ENCODE measurements at regions not wholly inside any gene's neighbourhood (a gene's known extent, or its start where the extent isn't known, plus 50 kb on each side); places are given as distances from the start of the nearest gene placed in this dataset.
"Not testable (repeated sequence)": the region's sequence is repeated elsewhere in the genome, so short reads cannot be mapped to it uniquely, and the experiment has no call there.

DNA sequence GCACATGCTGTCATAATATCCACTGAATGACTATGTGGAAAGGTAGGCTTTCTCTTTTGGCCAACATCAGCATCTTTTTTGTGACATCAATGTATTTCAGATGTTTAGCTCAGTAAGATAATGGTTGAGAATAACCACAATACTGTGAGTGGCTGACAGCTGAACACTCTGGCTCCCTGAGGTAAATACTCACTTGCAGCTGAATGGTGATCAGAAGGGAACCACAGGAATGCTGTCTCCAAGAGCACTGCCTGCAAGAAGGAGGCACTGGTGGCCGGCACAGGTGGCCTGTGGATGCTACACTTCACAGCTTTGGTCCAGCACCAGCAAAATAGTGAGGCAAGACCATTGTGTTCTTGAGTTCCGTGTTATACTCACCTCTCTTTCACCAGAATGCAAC, 118.7 kb upstream of the PPM1J start:
- Histone ChIP-seq H3K4me1 (ENCODE audit: insufficient read depth, low read length) (no peaks in the 10 kb centered on the region), H3K27me3 (ENCODE audit: control insufficient read depth in 1 of 2, insufficient read depth in 2 of 2, low read length in 2 of 2) (no peaks in the 10 kb centered on the region), H3K36me3 (ENCODE audit: insufficient read depth, low read length) (no peaks in the 10 kb centered on the region), H3K9me3 (ENCODE audit: low read length) (no peaks in the 10 kb centered on the region), H3K9ac (ENCODE audit: low read length) (no peak overlapping the region), H3K27ac (ENCODE audit: low read depth, low read length) (no peak overlapping the region), H3K4me3 (ENCODE audit: low read depth in 1 of 2, low read length in 2 of 2) (no peak overlapping the region)

DNA sequence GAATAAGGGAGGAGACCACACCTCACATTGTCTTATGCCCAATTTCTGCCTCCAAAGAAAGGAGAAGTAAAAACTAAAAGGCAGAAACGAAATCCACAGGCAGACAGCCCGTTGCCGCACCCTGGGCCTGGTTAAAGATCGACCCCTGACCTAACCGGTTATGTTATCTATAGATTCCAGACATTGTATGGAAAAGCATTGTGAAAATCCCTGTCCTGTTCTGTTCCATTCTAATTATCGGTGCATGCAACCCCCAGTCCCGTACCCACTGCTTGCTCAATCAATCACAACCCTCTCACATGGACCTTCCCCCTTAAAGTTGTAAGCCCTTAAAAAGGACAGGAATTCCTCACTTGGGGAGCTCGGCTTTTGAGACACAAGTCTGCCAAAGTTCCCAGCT, 117.1 kb upstream of the PPM1J start:
- not testable (repeated sequence) for H3K27me3 ChIP-seq (ENCODE audit: control insufficient read depth in 1 of 2, insufficient read depth in 2 of 2, low read length in 2 of 2); H3K36me3 ChIP-seq (ENCODE audit: insufficient read depth, low read length); H3K4me1 ChIP-seq (ENCODE audit: insufficient read depth, low read length); H3K4me3 ChIP-seq (ENCODE audit: low read depth in 1 of 2, low read length in 2 of 2); H3K9ac ChIP-seq (ENCODE audit: low read length); H3K9me3 ChIP-seq (ENCODE audit: low read length); H3K27ac ChIP-seq (ENCODE audit: low read depth, low read length)

DNA sequence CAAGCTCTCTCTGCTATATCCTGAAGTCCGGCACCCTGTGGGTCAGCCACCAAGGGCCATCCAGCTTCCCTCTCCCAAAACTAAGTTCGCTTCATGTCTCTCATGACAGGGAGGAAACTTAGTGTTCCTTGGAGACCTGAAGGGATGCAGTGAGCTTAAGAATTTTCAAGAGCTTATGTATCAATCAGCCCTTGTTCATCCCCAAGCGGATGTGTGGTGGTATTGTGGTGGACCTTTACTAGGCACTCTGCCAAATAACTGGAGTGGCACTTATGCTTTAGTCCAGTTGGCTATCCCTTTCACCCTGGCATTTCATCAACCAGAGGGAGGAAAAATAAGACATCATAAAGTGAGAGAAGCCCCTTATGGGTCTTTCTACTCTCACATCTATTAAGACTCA, 114.6 kb upstream of the PPM1J start:
- not testable (repeated sequence) for H3K9ac ChIP-seq (ENCODE audit: low read length); H3K27me3 ChIP-seq (ENCODE audit: control insufficient read depth in 1 of 2, insufficient read depth in 2 of 2, low read length in 2 of 2); H3K4me1 ChIP-seq (ENCODE audit: insufficient read depth, low read length); H3K27ac ChIP-seq (ENCODE audit: low read depth, low read length); H3K36me3 ChIP-seq (ENCODE audit: insufficient read depth, low read length); H3K4me3 ChIP-seq (ENCODE audit: low read depth in 1 of 2, low read length in 2 of 2); H3K9me3 ChIP-seq (ENCODE audit: low read length)

DNA sequence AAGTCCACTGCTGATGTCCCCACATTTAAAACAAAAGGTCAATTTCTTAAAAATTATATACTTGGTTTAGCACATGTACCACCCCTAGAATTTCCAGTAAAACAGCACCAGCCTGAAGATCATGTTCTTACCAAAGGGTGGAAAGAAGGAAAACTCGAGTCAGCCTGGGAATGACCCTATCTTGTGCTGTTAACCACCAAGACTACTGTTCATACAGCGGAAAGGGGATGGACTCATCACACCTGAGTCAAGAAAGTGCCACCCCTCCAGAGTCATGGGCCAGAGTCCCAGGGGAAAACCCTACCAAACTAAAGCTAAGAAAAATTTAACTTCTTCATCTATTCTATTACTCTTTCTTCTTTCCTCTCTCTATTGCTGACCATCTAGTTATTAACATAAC, 113.6 kb upstream of the PPM1J start:
- Histone ChIP-seq H3K27me3 (ENCODE audit: control insufficient read depth in 1 of 2, insufficient read depth in 2 of 2, low read length in 2 of 2) (no peaks in the 10 kb centered on the region), H3K4me1 (ENCODE audit: insufficient read depth, low read length) (no peaks in the 10 kb centered on the region), H3K9me3 (ENCODE audit: low read length) (no peaks in the 10 kb centered on the region), H3K36me3 (ENCODE audit: insufficient read depth, low read length) (no peaks in the 10 kb centered on the region), H3K4me3 (ENCODE audit: low read depth in 1 of 2, low read length in 2 of 2) (no peak overlapping the region), H3K9ac (ENCODE audit: low read length) (no peak overlapping the region), H3K27ac (ENCODE audit: low read depth, low read length) (no peak overlapping the region)

DNA sequence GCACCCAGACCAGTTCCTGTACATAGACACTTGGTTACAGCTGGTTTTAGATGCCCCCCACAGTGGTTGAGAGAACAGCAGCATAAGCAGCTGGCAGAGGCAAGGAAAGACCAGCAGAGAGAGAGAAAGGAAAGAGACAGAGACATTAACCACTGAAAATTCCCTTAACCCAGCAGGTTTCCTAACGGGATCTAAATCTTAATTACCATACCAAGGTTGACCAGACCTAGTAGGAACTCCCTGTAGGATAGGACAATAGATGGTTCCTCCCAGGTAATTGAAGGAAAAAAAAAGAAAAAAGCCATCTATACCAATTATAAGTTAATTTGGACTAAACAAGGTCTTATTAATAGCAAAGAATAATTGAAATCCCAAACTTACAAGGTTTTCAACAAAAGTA, 112.3 kb upstream of the PPM1J start:
- not testable (repeated sequence) for H3K9ac ChIP-seq (ENCODE audit: low read length); H3K36me3 ChIP-seq (ENCODE audit: insufficient read depth, low read length); H3K27me3 ChIP-seq (ENCODE audit: control insufficient read depth in 1 of 2, insufficient read depth in 2 of 2, low read length in 2 of 2); H3K9me3 ChIP-seq (ENCODE audit: low read length); H3K27ac ChIP-seq (ENCODE audit: low read depth, low read length); H3K4me3 ChIP-seq (ENCODE audit: low read depth in 1 of 2, low read length in 2 of 2); H3K4me1 ChIP-seq (ENCODE audit: insufficient read depth, low read length)

DNA sequence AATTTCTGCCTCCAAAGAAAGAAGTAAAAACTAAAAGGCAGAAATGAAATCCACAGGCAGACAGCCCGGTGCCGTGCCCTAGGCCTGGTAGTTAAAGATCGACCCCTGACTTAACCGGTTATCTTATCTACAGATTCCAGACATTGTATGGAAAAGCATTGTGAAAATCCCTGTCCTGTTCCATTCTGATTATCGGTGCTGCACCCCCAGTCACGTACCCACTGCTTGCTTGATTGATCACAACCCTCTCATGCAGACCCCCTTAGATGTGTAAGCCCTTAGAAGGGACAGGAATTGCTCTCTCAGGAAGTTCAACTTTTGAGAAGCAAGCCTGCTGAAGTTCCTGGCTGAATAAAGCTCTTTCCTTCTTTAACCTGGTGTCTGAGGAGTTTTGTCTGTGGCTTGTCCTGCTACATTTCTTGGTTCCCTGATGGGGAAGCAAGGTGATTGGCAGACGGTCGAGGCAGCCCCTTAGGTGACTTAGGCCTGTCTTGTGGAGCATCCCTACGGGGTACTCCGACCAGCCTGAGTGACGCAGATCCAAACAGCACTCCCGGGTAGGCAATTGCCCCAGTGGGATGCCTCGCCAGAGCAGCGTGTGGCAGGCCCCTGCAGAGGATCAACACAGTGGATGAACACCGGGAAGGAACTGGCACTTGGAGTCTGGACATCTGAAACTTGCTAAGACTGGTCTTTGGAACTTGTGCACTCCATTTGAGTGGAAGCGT, 111.2 kb upstream of the PPM1J start:
- Histone ChIP-seq H3K9me3 (ENCODE audit: low read length) (no peaks in the 10 kb centered on the region), H3K4me3 (ENCODE audit: low read depth in 1 of 2, low read length in 2 of 2) (no peak overlapping the region), H3K27ac (ENCODE audit: low read depth, low read length) (no peak overlapping the region), H3K9ac (ENCODE audit: low read length) (no peak overlapping the region), H3K4me1 (ENCODE audit: insufficient read depth, low read length) (no peaks in the 10 kb centered on the region), H3K36me3 (ENCODE audit: insufficient read depth, low read length) (no peaks in the 10 kb centered on the region), H3K27me3 (ENCODE audit: control insufficient read depth in 1 of 2, insufficient read depth in 2 of 2, low read length in 2 of 2) (no peaks in the 10 kb centered on the region)

DNA sequence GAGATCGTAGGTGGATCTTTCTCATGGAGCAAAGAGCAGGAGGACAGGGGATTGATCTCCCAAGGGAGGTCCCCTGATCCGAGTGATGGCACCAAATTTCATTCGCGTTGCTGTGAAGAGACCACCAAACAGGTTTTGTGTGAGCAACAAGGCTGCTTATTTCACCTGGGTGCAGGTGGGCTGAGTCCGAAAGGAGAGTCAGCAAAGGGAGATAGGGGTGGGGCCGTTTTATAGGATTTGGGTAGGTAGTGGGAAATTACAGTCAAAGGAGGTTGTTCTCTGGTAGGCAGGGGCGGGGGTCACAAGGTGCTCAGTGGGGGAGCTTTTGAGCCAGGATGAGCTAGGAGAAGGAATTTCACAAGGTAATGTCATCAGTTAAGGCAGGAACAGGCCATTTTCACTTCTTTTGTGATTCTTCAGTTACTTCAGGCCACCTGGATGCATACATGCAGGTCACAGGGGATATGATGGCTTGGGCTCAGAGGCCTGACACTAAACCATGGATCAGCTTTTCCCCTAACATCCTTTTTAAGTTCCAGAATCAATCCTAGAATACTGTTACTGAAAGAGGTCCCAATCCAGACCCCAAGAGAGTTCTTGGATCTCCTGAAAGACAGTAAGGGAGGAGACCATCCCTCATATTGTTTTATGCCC, 110.6 kb upstream of the PPM1J start:
- H3K9ac ChIP-seq (ENCODE audit: low read length); H3K27ac ChIP-seq (ENCODE audit: low read depth, low read length); H3K4me3 ChIP-seq (ENCODE audit: low read depth in 1 of 2, low read length in 2 of 2); H3K4me1 ChIP-seq (ENCODE audit: insufficient read depth, low read length); H3K36me3 ChIP-seq (ENCODE audit: insufficient read depth, low read length); H3K9me3 ChIP-seq (ENCODE audit: low read length); H3K27me3 ChIP-seq (ENCODE audit: control insufficient read depth in 1 of 2, insufficient read depth in 2 of 2, low read length in 2 of 2): not testable (repeated sequence)

DNA sequence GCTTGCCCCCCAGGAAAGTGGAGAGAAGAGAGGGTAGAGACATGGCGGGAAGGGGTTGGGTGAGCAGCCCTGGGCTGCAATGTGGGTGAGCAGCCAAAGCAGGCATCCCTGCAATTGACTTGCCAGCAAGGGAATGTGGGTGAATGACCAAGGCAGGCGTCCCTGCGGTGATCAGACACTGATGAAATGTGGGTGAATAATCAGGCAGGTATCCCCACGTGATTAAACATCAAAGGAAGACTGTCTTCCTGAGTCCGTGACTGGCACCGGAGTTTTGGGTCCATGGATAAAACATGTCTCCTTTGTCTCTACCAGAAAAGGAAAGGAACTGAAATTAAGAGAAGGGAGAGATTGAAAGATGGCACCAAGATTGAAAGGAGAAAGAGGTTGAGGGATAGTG, 109.9 kb upstream of the PPM1J start:
- not testable (repeated sequence) for H3K9me3 ChIP-seq (ENCODE audit: low read length); H3K27me3 ChIP-seq (ENCODE audit: control insufficient read depth in 1 of 2, insufficient read depth in 2 of 2, low read length in 2 of 2); H3K9ac ChIP-seq (ENCODE audit: low read length); H3K27ac ChIP-seq (ENCODE audit: low read depth, low read length); H3K4me1 ChIP-seq (ENCODE audit: insufficient read depth, low read length); H3K4me3 ChIP-seq (ENCODE audit: low read depth in 1 of 2, low read length in 2 of 2); H3K36me3 ChIP-seq (ENCODE audit: insufficient read depth, low read length)

DNA sequence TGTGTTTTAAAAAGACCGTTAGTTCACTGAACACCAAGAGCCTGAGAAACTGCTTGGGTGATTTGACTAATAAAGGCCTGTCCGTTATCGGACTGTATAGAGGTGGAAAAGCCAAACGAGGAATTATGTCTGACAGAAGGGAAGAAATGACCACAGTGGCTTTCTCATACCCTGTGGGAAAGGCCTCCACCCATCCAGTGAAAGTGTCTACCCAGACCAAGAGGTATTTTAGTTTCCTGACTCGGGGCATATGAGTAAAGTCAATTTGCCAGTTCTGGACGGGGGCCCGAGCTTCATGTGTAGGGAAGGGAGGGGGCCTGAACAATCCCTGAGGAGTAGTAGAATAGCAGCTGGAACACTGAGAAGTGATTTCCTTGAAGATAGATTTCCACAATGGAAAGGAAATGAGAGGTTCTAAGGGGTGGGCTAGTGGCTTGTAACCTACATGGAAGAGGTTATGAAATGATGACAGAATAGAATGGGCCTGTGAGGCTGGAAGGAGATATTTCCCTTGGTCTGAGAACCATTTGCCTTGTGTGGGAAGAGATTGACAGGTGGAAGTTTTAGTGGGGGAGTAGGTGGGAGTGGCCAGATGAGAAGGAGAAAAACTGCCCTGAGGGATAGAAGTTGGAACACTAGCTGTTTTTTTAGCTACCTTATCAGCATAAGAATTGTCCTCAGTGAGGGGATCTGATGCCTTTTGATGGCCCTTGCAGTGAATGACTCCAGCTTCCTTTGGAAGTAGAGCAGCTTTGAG, 106.4 kb upstream of the PPM1J start:
- H3K27me3 ChIP-seq (ENCODE audit: control insufficient read depth in 1 of 2, insufficient read depth in 2 of 2, low read length in 2 of 2); H3K36me3 ChIP-seq (ENCODE audit: insufficient read depth, low read length); H3K4me3 ChIP-seq (ENCODE audit: low read depth in 1 of 2, low read length in 2 of 2); H3K27ac ChIP-seq (ENCODE audit: low read depth, low read length); H3K4me1 ChIP-seq (ENCODE audit: insufficient read depth, low read length); H3K9ac ChIP-seq (ENCODE audit: low read length); H3K9me3 ChIP-seq (ENCODE audit: low read length): not testable (repeated sequence)

DNA sequence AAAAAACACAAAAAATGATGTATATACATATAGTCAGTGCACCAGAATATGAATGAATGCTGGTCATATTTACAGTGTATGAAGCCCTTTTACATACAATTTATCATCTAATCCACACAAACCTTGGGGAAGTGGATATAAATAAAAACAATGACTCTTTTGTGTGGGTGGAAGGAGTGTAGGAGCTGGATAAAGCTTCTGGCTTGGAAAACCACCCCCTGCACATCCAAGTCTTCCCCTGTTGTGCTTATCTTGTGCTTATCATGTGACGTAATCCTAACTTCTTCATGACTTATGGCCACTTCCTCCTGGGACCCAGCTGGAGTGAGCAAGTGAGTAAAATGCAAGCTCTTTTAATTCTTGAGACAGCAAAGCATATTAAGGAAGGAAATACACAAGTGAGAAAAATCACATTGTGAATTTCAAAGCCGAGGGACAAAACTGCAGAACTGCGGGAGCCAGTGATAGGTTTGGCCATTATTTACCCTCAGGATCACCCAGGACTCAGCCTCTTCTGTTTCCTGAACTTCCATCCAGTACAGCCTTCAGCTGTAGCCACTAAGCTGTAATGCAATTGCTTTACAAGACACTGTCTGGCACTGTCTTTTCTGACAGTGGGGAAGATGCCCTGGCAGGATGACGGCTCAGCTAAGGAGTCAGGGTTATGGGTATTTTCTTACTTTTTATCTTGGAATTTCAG, 104.0 kb upstream of the PPM1J start:
- Histone ChIP-seq H3K9ac (ENCODE audit: low read length) (no peak overlapping the region), H3K4me1 (ENCODE audit: insufficient read depth, low read length) (no peaks in the 10 kb centered on the region), H3K27ac (ENCODE audit: low read depth, low read length) (no peak overlapping the region), H3K36me3 (ENCODE audit: insufficient read depth, low read length) (no peaks in the 10 kb centered on the region), H3K4me3 (ENCODE audit: low read depth in 1 of 2, low read length in 2 of 2) (no peak overlapping the region), H3K27me3 (ENCODE audit: control insufficient read depth in 1 of 2, insufficient read depth in 2 of 2, low read length in 2 of 2) (no peaks in the 10 kb centered on the region), H3K9me3 (ENCODE audit: low read length) (no peaks in the 10 kb centered on the region)

DNA sequence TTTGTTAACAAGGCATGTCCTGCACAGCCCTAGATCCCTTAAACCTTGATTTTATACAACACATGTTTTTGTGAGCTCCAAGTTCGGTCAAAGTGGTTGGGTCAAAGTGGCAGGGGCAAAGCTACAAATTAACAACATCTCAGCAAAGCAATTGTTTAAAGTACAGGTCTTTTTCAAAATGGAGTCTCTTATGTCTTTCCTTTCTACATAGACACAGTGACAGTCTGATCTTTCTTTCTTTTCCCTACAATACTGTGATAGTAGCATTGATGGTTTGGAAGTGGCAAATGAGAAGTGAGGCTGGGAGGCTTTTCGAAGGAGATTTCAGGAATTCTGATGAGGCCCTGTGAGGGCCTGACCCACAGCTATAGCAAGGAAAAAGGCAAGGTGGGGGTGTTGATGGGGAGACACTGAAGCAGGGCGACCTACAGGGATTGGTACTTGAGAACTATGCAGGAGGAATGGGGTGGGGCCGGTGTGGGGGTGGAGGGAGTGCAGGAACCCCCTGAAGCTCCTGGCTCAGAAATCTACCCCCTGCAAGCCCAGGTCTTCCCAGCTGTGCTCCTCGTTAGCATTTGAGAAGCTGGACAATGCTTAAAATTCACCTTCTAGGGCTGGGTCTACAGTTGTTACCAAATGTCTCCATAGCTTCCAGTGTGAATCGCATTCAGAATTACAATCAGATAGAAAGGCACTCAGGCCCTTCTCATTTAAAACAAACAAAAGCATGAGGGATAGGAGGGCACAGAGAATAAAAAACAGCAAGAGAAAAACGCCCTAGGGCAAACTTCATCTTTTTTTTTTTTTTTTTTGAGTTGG, 102.6 kb upstream of the PPM1J start:
- Histone ChIP-seq H3K9ac (ENCODE audit: low read length) (no peak overlapping the region), H3K9me3 (ENCODE audit: low read length) (no peaks in the 10 kb centered on the region), H3K27ac (ENCODE audit: low read depth, low read length) (no peak overlapping the region), H3K36me3 (ENCODE audit: insufficient read depth, low read length) (no peaks in the 10 kb centered on the region), H3K4me3 (ENCODE audit: low read depth in 1 of 2, low read length in 2 of 2) (no peak overlapping the region), H3K27me3 (ENCODE audit: control insufficient read depth in 1 of 2, insufficient read depth in 2 of 2, low read length in 2 of 2) (no peaks in the 10 kb centered on the region), H3K4me1 (ENCODE audit: insufficient read depth, low read length) (no peaks in the 10 kb centered on the region)

All from muscle layer of colon (tissue), 2 donors.